Gastrocnemius medialis (tissue), 4 donors: ENCODE measurements at regions not wholly inside any gene's neighbourhood (a gene's known extent, or its start where the extent isn't known, plus 50 kb on each side); places are given as distances from the start of the nearest gene placed in this dataset.

Experiments
- CTCF ChIP-seq, 5 experiments: fragments of 450-650 bp in 3 of 5; fragments of 200-600 bp in 2 of 5; sonication (generic) in 2 of 5; IDR thresholded peaks in 4 of 5; conservative IDR thresholded peaks in 1 of 5; 1 replicate in 4 of 5; 2 replicates in 1 of 5; pipeline ENCODE4 v1.5.1; 2016 to 2019; ENCODE audit warnings: antibody characterized with exemption in 5 of 5, mild to moderate bottlenecking in 3 of 5, moderate library complexity in 3 of 5
- POLR2A ChIP-seq, 2 donors: fragments of 450-650 bp; IDR thresholded peaks; one replicate each; pipeline ENCODE4 v1.6.1; 2017; ENCODE audit warnings: antibody characterized with exemption in 2 of 2, mild to moderate bottlenecking in 2 of 2, moderate library complexity in 2 of 2

GRCh38 chr7:123401295-123401694, 133.1 kb downstream of the IQUB start:
- TF ChIP-seq CTCF (IDR thresholded peaks at IDR 0.05 in 4 of 5, conservative IDR thresholded peaks at IDR 0.05 in 1 of 5): no peak
- no peak for TF ChIP-seq POLR2A (IDR thresholded peaks at IDR 0.05)
